Sigmoid colon (tissue), 6 donors: ENCODE measurements at regions not wholly inside any gene's neighbourhood (a gene's known extent, or its start where the extent isn't known, plus 50 kb on each side); places are given as distances from the start of the nearest gene placed in this dataset.

Source experiments
- DNase-seq: peaks from one replicate; pipeline ENCODE4 v3.0.0-alpha.2; 2019
- H3K27ac ChIP-seq, 4 donors: fragments of 200-600 bp; sonication (generic); one replicate each; pipeline ENCODE4 v1.5.1; 2016 to 2019; ENCODE audit warnings: mild to moderate bottlenecking in 1 of 4
- H3K27me3 ChIP-seq, 3 donors: fragments of 200-600 bp; sonication (generic); one replicate each; pipeline ENCODE4 v1.5.1; 2019; ENCODE audit warnings: mild to moderate bottlenecking in 1 of 3
- H3K36me3 ChIP-seq, 4 donors: fragments of 200-600 bp; sonication (generic); one replicate each; pipeline ENCODE4 v1.5.1; 2016 to 2019
- H3K4me1 ChIP-seq, 4 donors: fragments of 200-600 bp; sonication (generic); one replicate each; pipeline ENCODE4 v1.5.1; 2017 to 2019
- H3K4me3 ChIP-seq, 4 donors: fragments of 200-600 bp; sonication (generic); one replicate each; pipeline ENCODE4 v1.5.1; 2017 to 2019; ENCODE audit warnings: mild to moderate bottlenecking in 2 of 4, moderate library complexity in 1 of 4
- H3K9me3 ChIP-seq, 4 donors: fragments of 200-600 bp in 3 of 4; sonication (generic) in 3 of 4; one replicate each; pipeline versions ENCODE4 v1.5.1 to v1.6.1; 2013 to 2019
- EP300 ChIP-seq, 4 donors: sonication (generic); formaldehyde crosslinking; IDR thresholded peaks; one replicate each; pipeline ENCODE4 v1.6.1; 2017; ENCODE audit warnings: antibody characterized with exemption in 4 of 4
- POLR2A ChIP-seq, 2 donors: fragments of 450-650 bp; IDR thresholded peaks; one replicate each; pipeline ENCODE4 v1.6.1; 2016; ENCODE audit warnings: antibody characterized with exemption in 2 of 2, mild to moderate bottlenecking in 2 of 2, moderate library complexity in 2 of 2
- POLR2AphosphoS5 ChIP-seq, 4 donors: sonication (generic); formaldehyde crosslinking; IDR thresholded peaks; one replicate each; pipeline ENCODE4 v1.6.1; 2017; ENCODE audit warnings: antibody characterized with exemption in 4 of 4
- WGBS, 2 donors: extraction: QIAGEN DNeasy Blood & Tissue Kit; methylation state at CpG; one replicate each; pipeline ENCODE4 v1.1.7; 2013; 5-methylcytosine and 5-hydroxymethylcytosine counted together
- intact Hi-C: fragments of 100-400 bp; cut with DNase I; formaldehyde crosslinking; loops from one replicate; pipeline ENCODE4 v1.15.1; 2023
- TF ChIP-seq, protein P1 (sequence below), 4 experiments: fragments of 450-650 bp in 3 of 4; fragments of 200-600 bp in 1 of 4; IDR thresholded peaks; one replicate each; pipeline ENCODE4 v1.5.1; 2016 to 2019; ENCODE audit warnings: antibody characterized with exemption in 4 of 4, mild to moderate bottlenecking in 3 of 4, moderate library complexity in 2 of 4
- donor health status: healthy with polysubstance abuse.
- donor health status: healthy.

DNA sequence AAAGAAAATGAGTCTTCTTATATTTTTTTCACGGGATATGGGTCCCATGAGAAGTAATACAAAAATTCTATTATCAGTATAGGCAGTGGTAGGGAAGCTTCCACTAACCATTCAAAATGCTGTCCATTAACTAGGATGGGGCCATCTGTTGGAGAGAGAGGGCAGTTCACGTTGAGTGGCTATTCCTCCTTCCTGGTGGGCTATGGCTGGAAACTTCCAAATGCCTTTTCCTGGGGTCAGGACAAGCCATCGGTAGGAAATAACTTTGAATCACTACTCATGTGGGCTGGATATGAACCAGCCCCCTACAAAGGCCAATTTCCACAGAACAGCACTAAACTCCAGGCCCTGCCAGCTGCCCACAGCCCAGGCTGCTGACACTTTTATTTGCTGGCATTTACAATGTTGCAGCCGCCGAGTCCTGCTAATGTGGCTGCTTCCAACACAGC lies 156.1 kb upstream of the HNRNPA3 start:
- H3K4me1 ChIP-seq = peaks cover 0 to 88% (median 65%) of the 10 kb centered on the region in 4 donors
- H3K27ac ChIP-seq = peak overlapping the region in 3 of 4 donors; percentile 55 to 77 (median 64)
- no peak overlapping the region for H3K4me3 ChIP-seq
- no peaks in the 10 kb centered on the region for H3K36me3 ChIP-seq
- WGBS, 2 donors = 83 to 85% methylated on average over 5 of the region's 5 CpGs
- H3K9me3 ChIP-seq = no peaks in the 10 kb centered on the region
- DNase-seq = peak; percentile 73
- intact Hi-C loops = no loop called here
- TF ChIP-seq, protein P1, sequence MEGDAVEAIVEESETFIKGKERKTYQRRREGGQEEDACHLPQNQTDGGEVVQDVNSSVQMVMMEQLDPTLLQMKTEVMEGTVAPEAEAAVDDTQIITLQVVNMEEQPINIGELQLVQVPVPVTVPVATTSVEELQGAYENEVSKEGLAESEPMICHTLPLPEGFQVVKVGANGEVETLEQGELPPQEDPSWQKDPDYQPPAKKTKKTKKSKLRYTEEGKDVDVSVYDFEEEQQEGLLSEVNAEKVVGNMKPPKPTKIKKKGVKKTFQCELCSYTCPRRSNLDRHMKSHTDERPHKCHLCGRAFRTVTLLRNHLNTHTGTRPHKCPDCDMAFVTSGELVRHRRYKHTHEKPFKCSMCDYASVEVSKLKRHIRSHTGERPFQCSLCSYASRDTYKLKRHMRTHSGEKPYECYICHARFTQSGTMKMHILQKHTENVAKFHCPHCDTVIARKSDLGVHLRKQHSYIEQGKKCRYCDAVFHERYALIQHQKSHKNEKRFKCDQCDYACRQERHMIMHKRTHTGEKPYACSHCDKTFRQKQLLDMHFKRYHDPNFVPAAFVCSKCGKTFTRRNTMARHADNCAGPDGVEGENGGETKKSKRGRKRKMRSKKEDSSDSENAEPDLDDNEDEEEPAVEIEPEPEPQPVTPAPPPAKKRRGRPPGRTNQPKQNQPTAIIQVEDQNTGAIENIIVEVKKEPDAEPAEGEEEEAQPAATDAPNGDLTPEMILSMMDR (IDR thresholded peaks at IDR 0.05) = peak; percentile 4 to 37 (median 25)
- TF ChIP-seq EP300 (IDR thresholded peaks at IDR 0.05) (no peak), POLR2AphosphoS5 (IDR thresholded peaks at IDR 0.05) (peak in 3 of 4 donors; percentile 10 to 66 (median 55)), POLR2A (IDR thresholded peaks at IDR 0.05) (no peak)
- no peaks in the 10 kb centered on the region for H3K27me3 ChIP-seq

- intact Hi-C loops = no loop called here
- H3K4me1 ChIP-seq = peaks cover 0 to 66% (median 48%) of the 10 kb centered on the region in 4 donors
- TF ChIP-seq, protein P1 (IDR thresholded peaks at IDR 0.05) = no peak
- no peak for TF ChIP-seq EP300 (IDR thresholded peaks at IDR 0.05)
- TF ChIP-seq POLR2A (IDR thresholded peaks at IDR 0.05) = no peak
- no peak for TF ChIP-seq POLR2AphosphoS5 (IDR thresholded peaks at IDR 0.05)
- no peaks in the 10 kb centered on the region for H3K36me3 ChIP-seq
- no peak for DNase-seq
- peak overlapping the region in 3 of 4 donors; percentile 61 to 77 (median 67) for H3K27ac ChIP-seq
- no peak overlapping the region for H3K4me3 ChIP-seq
- no peaks in the 10 kb centered on the region for H3K9me3 ChIP-seq
- H3K27me3 ChIP-seq = no peaks in the 10 kb centered on the region
Measured at GRCh38 chr2:177058747-177059146, 153.8 kb upstream of the HNRNPA3 start.

DNA sequence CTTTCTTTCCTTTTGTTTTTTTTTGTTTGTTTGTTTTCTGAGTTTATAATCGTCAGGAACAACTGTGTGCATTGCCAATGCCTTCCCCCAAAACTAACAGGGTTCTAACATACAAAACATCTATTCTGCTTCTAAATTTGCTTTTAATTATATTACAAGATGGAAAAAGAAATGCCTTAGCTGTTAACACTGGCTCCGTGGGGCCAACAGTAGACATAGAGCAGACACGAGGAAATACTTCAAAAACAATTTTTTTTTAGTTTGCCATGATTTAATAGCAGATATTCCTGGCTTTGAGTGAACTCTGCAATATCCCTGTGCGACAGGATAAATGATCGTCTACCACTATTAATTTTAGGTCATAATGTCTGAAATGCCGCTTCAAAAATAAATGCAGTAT lies 153.3 kb upstream of the HNRNPA3 start:
- Histone ChIP-seq H3K4me3 (no peak overlapping the region), H3K27ac (peak overlapping the region in 3 of 4 donors; percentile 61 to 77 (median 67)), H3K36me3 (no peaks in the 10 kb centered on the region), H3K27me3 (no peaks in the 10 kb centered on the region), H3K4me1 (peaks cover 0 to 61% (median 44%) of the 10 kb centered on the region in 4 donors), H3K9me3 (no peaks in the 10 kb centered on the region)
- DNase-seq = no peak
- TF ChIP-seq, protein P1 (IDR thresholded peaks at IDR 0.05) = no peak
- peak; percentile 38 to 66 (median 50) for TF ChIP-seq POLR2AphosphoS5 (IDR thresholded peaks at IDR 0.05)
- TF ChIP-seq EP300 (IDR thresholded peaks at IDR 0.05) = peak in 1 of 4 donors; percentile 12
- WGBS, 2 donors = 47 to 52% methylated on average over 6 of the region's 6 CpGs
- intact Hi-C loops = no loop called here

DNA sequence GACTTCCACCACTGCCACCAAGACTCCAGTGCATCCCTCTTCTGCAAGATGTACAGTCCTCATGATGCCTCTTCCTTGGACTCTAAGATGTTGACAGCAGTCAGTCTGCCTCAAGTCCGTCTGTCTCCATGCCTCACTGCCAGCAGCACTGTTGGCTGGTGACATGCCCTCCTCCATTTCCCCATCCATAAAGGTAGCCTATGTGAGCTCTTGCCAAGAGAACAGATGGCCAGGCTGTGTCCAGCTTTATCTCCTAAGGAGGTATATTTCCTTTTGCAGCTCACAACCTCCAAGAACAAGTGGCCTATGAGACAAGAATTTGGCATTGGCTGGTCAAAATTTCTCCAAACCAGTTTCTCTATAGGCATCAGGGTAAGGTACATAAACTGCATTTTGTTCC lies 149.3 kb upstream of the HNRNPA3 start:
- no peaks in the 10 kb centered on the region for H3K36me3 ChIP-seq
- intact Hi-C loops = no loop called here
- WGBS, 2 donors = 93% methylated on average over 1 of the region's 1 CpG
- peaks cover 0 to 29% (median 20%) of the 10 kb centered on the region in 4 donors for H3K4me1 ChIP-seq
- no peak for DNase-seq
- H3K27me3 ChIP-seq = no peaks in the 10 kb centered on the region
- H3K9me3 ChIP-seq = no peaks in the 10 kb centered on the region
- no peak overlapping the region for H3K4me3 ChIP-seq
- no peak for TF ChIP-seq POLR2A (IDR thresholded peaks at IDR 0.05)
- TF ChIP-seq EP300 (IDR thresholded peaks at IDR 0.05) = no peak
- TF ChIP-seq, protein P1 (IDR thresholded peaks at IDR 0.05) = no peak
- no peak for TF ChIP-seq POLR2AphosphoS5 (IDR thresholded peaks at IDR 0.05)
- H3K27ac ChIP-seq = no peak overlapping the region

DNA sequence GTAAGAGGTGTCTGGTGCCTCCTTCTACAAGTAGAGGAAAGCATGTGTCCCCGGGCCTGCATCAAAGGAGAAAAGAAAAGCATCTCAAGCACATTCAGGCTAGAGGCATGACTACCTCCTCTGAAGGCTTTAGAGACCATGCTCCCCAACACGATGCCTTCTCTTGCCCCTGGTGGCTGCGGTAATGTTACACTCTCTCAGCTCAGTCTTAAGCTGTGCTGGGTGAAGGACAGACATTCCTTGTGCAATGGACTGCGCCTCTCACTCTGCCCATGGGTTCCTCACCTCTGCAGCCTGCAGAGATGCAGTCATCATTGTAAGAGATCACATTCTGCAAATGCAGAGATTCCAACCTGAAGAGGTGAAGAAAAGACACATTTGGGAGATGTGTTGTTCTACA lies 148.2 kb upstream of the HNRNPA3 start:
- Histone ChIP-seq H3K27ac (no peak overlapping the region), H3K4me1 (peaks cover 0 to 18% (median 10%) of the 10 kb centered on the region in 4 donors), H3K36me3 (no peaks in the 10 kb centered on the region), H3K9me3 (no peaks in the 10 kb centered on the region), H3K4me3 (no peak overlapping the region), H3K27me3 (no peaks in the 10 kb centered on the region)
- intact Hi-C loops = no loop called here
- DNase-seq = no peak
- 69 to 72% methylated on average over 4 of the region's 4 CpGs for WGBS, 2 donors
- TF ChIP-seq POLR2A (IDR thresholded peaks at IDR 0.05) = no peak
- TF ChIP-seq, protein P1 (IDR thresholded peaks at IDR 0.05) = no peak
- TF ChIP-seq POLR2AphosphoS5 (IDR thresholded peaks at IDR 0.05) = no peak
- no peak for TF ChIP-seq EP300 (IDR thresholded peaks at IDR 0.05)
